Activated CD8-positive, alpha-beta T cell treated with anti-CD3 and anti-CD28 coated beads for 36 hours (primary cell): ENCODE measurements at regions not wholly inside any gene's neighbourhood (a gene's known extent, or its start where the extent isn't known, plus 50 kb on each side); places are given as distances from the start of the nearest gene placed in this dataset.

Experiments used
- ATAC-seq: fragments of 200-7000 bp; cut with Tn5 transposase; one replicate; pipeline ENCODE4 v1.10.0; 2021; ENCODE audit warnings: mild to moderate bottlenecking, moderate library complexity
- CTCF ChIA-PET: fragments of 350-600 bp; sonication (Branson Sonifier 250); formaldehyde crosslinking; loops from one replicate; lab custom pipeline; 2021; ENCODE audit warnings: antibody characterized with exemption; lab: Charles Lee
- POLR2A ChIA-PET: fragments of 350-600 bp; sonication (Branson Sonifier 250); formaldehyde crosslinking; loops from one replicate; lab custom pipeline; 2021; ENCODE audit warnings: antibody characterized with exemption; lab: Charles Lee
- DNase-seq: peaks from one replicate; pipeline ENCODE4 v3.0.0-alpha.2; 2020
- H3K27ac Mint-ChIP-seq: one replicate; pipeline ENCODE4 v1.8.0; 2021; ENCODE audit warnings: mild to moderate bottlenecking, mixed read lengths
- H3K27me3 Mint-ChIP-seq: one replicate; pipeline ENCODE4 v1.8.0; 2021; ENCODE audit warnings: mixed read lengths
- H3K36me3 Mint-ChIP-seq: one replicate; pipeline ENCODE4 v1.8.0; 2021; ENCODE audit warnings: low read depth, mixed read lengths
- H3K4me1 Mint-ChIP-seq: one replicate; pipeline ENCODE4 v1.8.0; 2021; ENCODE audit warnings: low read depth, mixed read lengths
- H3K4me3 Mint-ChIP-seq: one replicate; pipeline ENCODE4 v1.8.0; 2021; ENCODE audit warnings: mild to moderate bottlenecking, moderate library complexity, mixed read lengths
- H3K9me3 Mint-ChIP-seq: one replicate; pipeline ENCODE4 v1.8.0; 2021; ENCODE audit warnings: mixed read lengths
- intact Hi-C: fragments of 100-400 bp; cut with micrococcal nuclease; formaldehyde crosslinking; loops from one replicate; pipeline ENCODE4 v1.10.0; 2022
- TF ChIP-seq, protein P1 (sequence below): fragments of 200-600 bp; IDR thresholded peaks from one replicate; pipeline ENCODE4 v1.8.0; 2022; ENCODE audit warnings: antibody characterized with exemption, mild to moderate bottlenecking

DNA sequence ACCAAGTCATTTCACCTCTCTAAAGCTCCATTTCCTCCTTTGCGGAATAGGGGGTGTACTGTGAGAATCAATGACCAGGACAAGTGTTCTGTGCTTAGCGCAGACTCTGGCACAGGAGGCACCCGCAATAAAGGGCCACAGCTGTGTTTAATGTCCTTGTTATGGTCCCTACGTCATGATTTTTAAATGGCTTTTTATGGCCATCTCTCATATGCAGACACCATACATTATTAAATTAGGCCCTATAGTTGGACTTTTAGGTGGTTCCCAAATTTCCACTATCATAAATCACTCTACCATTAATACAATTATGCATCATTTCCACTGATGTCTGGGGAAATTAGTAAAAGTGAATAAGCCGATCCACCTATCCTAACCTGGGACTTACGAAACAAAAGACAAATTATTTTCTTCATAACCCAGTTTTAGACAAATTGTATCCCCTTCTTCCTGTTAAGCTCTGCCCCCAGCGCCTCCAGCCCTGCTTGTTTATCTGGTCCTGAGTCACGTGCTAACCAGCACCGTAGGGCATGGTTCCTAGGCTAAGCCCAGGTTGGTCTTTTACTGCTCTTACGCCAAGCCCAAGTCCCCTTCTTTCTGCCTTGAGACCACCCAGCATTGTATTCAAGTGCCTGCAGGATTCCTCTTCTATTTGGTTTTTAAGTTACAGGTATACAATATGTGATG, 278.3 kb downstream of the SHQ1 start:
- Mint-ChIP-seq H3K4me3 (no peak overlapping the region), H3K27me3 (no peaks in the 10 kb centered on the region), H3K27ac (no peak overlapping the region), H3K9me3 (no peaks in the 10 kb centered on the region), H3K36me3 (no peaks in the 10 kb centered on the region), H3K4me1 (no peaks in the 10 kb centered on the region)
- intact Hi-C loops = no loop called here
- TF ChIP-seq, protein P1, sequence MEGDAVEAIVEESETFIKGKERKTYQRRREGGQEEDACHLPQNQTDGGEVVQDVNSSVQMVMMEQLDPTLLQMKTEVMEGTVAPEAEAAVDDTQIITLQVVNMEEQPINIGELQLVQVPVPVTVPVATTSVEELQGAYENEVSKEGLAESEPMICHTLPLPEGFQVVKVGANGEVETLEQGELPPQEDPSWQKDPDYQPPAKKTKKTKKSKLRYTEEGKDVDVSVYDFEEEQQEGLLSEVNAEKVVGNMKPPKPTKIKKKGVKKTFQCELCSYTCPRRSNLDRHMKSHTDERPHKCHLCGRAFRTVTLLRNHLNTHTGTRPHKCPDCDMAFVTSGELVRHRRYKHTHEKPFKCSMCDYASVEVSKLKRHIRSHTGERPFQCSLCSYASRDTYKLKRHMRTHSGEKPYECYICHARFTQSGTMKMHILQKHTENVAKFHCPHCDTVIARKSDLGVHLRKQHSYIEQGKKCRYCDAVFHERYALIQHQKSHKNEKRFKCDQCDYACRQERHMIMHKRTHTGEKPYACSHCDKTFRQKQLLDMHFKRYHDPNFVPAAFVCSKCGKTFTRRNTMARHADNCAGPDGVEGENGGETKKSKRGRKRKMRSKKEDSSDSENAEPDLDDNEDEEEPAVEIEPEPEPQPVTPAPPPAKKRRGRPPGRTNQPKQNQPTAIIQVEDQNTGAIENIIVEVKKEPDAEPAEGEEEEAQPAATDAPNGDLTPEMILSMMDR = no peak
- ATAC-seq (no peak), DNase-seq (no peak)
- ChIA-PET POLR2A (no interaction called here), CTCF (no interaction called here)

DNA sequence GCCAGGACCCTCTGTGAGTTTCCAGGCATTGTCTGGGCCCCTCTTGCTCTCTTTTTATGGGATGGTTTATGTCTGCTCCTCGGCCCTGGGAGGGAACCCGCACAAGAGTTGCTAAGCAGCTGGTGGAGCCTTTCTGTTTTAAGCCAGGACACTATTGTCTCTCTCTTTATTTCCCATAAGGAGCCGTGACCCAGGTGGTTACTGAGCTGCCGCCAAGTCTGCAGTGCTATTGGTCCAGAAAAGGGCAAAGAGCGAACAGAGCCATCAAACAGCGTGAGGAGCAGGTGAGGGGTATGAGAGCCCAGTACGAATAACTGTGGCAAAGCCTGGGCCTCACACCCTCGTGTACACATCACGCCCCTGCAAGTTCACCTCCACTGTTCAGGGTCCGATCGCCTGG, 280.2 kb downstream of the SHQ1 start:
- H3K27ac Mint-ChIP-seq = no peak overlapping the region
- no peaks in the 10 kb centered on the region for H3K4me1 Mint-ChIP-seq
- ChIA-PET POLR2A (no interaction called here), CTCF (no interaction called here)
- ATAC-seq (no peak), DNase-seq (no peak)
- TF ChIP-seq, protein P1 = no peak
- no peak overlapping the region for H3K4me3 Mint-ChIP-seq
- H3K9me3 Mint-ChIP-seq = no peaks in the 10 kb centered on the region
- H3K27me3 Mint-ChIP-seq = no peaks in the 10 kb centered on the region
- intact Hi-C loops = no loop called here
- H3K36me3 Mint-ChIP-seq = no peaks in the 10 kb centered on the region

DNA sequence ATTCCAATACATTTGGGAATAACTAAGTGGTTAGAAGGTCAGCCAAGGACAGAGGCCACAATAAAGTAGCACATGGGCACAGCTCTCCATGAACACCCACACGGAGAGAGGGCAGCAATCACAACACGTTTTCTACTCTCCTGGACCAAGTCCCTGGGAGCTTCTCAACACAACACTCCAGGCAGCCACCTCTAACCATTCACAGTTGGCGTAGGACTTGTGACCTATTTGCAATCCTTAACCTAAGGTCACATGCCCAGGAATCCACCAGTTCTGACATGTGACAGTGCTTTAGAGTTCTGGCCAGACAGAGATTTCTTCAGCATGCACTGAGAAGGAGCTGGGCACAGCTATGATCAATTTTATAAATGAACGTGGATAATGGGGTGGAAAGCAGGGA, 280.8 kb downstream of the SHQ1 start:
- ChIA-PET CTCF (no interaction called here), POLR2A (no interaction called here)
- Mint-ChIP-seq H3K36me3 (no peaks in the 10 kb centered on the region), H3K9me3 (no peaks in the 10 kb centered on the region), H3K4me3 (no peak overlapping the region), H3K27ac (no peak overlapping the region), H3K4me1 (no peaks in the 10 kb centered on the region), H3K27me3 (no peaks in the 10 kb centered on the region)
- DNase-seq = no peak
- TF ChIP-seq, protein P1 = no peak
- ATAC-seq = no peak
- intact Hi-C loops = no loop called here

DNA sequence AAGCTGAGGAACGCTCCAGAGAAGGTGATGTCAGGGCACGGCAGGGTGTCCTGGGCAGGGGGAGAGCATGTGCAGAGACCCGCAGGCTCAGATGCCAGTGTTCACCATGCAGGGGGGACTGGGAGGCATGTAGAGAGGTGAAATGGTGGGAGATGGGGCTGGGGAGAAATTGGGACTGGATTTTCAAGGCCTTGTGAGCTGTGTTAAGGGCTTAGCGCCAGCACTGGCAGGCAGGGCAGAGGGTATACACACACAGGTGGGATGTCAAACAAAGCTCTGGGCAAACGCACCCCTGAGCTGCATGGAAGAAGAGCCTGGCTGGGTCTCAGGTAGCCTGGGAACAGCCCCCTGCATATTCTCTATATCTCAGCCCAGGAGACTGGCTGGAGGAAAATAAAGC, 282.7 kb downstream of the SHQ1 start:
- no peak for ATAC-seq
- H3K4me3 Mint-ChIP-seq = no peak overlapping the region
- no peaks in the 10 kb centered on the region for H3K36me3 Mint-ChIP-seq
- TF ChIP-seq, protein P1 = no peak
- no peaks in the 10 kb centered on the region for H3K4me1 Mint-ChIP-seq
- H3K27ac Mint-ChIP-seq = no peak overlapping the region
- peaks cover 2% of the 10 kb centered on the region for H3K9me3 Mint-ChIP-seq
- ChIA-PET CTCF (no interaction called here), POLR2A (interaction anchor here (0.6 kb wide), 1 partner anchor 48 kb away, joined by 4 read pairs; no protein-coding TSS in a partner anchor)
- DNase-seq = no peak
- intact Hi-C loops = no loop called here
- no peaks in the 10 kb centered on the region for H3K27me3 Mint-ChIP-seq

DNA sequence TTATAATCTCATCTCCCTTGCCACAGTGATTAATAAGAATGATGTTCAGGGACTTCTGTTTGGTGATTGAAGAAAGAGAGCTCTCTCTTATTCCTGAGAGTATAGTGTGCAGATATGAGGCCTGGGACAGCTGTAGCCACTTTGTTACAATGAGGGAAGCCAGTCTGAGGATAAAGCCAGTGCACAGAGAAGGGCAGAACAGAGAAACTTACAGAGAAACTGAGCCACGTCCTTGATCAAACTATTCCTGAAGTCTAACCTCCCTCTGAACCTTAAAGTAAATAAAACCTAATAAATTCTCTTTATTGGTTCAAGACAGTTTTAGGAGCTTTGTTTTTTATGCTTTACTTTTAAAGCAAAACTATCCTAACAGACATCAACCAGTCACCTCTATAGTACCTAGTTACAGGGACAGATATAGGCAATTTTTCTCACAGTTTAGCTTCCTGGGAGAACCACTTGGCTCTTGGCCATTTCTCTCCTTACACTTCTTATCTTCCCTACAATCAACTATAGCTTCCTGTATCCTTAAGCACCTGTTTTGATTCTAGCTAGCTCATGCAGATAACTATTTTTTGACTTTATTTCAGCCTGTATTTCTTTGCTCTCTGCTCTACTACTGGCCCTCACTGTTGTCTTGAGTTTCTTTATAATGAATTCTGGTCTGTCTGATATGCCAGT, 284.4 kb downstream of the SHQ1 start:
- H3K9me3 Mint-ChIP-seq = peaks cover 2% of the 10 kb centered on the region
- H3K36me3 Mint-ChIP-seq = no peaks in the 10 kb centered on the region
- CTCF ChIA-PET = interaction anchor here (1.2 kb wide), 1 partner anchor 15 kb away, joined by 3 read pairs; no protein-coding TSS in a partner anchor
- no peak for ATAC-seq
- no peaks in the 10 kb centered on the region for H3K4me1 Mint-ChIP-seq
- TF ChIP-seq, protein P1 = no peak
- DNase-seq = no peak
- POLR2A ChIA-PET = interaction anchor here (1.4 kb wide), 1 partner anchor 13 kb away, joined by 3 read pairs; no protein-coding TSS in a partner anchor
- H3K27me3 Mint-ChIP-seq = no peaks in the 10 kb centered on the region
- no peak overlapping the region for H3K27ac Mint-ChIP-seq
- intact Hi-C loops = no loop called here
- no peak overlapping the region for H3K4me3 Mint-ChIP-seq
